Hepatocyte (in vitro differentiated cells): ENCODE measurements at regions not wholly inside any gene's neighbourhood (a gene's known extent, or its start where the extent isn't known, plus 50 kb on each side); places are given as distances from the start of the nearest gene placed in this dataset.

Source experiments
- CTCF ChIP-seq: fragments of 200-600 bp; sonication (generic); IDR thresholded peaks from 2 replicates; pipeline ENCODE4 v1.5.1; 2016; ENCODE audit warnings: antibody characterized with exemption, mild to moderate bottlenecking; ENCODE audit not compliant: poor library complexity
- EZH2 ChIP-seq: fragments of 200-600 bp; sonication (generic); IDR thresholded peaks from 2 replicates; pipeline ENCODE4 v1.6.1; 2016; ENCODE audit warnings: antibody characterized with exemption, mild to moderate bottlenecking, borderline replicate concordance

DNA sequence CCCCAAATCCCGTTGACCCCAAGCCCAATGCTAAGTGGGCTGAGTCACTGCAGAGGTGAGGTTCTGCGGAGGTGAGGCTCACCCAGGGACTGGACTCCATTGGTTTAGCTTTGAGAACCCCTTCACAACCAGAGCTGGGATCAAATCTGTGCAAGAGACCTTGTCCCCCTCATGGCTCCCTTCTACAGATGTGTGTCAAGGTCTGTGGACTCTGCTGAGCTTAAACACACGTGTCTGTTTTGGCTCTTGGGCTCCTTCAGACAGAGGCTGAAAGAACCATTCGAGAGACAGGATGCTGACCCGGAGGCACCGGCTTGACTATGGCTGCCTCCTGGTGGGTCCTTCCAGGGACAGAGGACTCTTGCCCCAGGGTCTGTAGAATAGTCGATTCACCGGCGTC, 190.3 kb downstream of the LPIN1 start:
- TF ChIP-seq CTCF = no peak
- TF ChIP-seq EZH2 = no peak
